HG03139 (cell line): ENCODE measurements at regions not wholly inside any gene's neighbourhood (a gene's known extent, or its start where the extent isn't known, plus 50 kb on each side); places are given as distances from the start of the nearest gene placed in this dataset.

Experiments used
- ATAC-seq: cut with Tn5 transposase; IDR thresholded peaks from one replicate; pipeline ENCODE4 v1.9.1; 2021; ENCODE audit not compliant: unreplicated experiment

DNA sequence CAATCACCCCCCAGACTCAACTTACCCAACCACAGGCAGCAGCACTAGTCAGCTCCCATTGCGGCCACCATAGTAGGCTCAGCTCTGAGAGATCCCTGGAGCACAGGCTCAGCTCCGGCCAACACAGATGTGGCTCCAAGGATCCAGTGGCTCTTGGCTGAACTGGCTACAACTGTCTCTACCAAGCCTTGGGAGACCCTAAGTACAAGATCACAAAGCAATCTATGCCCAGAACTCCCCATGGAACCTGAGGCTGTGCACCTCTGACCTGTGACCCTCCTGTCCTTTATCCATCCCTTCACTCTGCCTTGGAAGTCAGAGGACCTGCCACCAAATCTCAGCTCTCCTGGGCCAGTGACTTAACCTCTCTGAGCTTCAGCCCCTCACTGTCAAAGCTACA, 61.8 kb upstream of the GJB5 start:
- ATAC-seq: no peak

- ATAC-seq: no peak
These were observed 60.5 kb upstream of the GJB5 start for GRCh38 chr1:34694383-34694782.

GRCh38 chr1:34695580-34695979, 59.3 kb upstream of the GJB5 start:
- ATAC-seq: no peak

DNA sequence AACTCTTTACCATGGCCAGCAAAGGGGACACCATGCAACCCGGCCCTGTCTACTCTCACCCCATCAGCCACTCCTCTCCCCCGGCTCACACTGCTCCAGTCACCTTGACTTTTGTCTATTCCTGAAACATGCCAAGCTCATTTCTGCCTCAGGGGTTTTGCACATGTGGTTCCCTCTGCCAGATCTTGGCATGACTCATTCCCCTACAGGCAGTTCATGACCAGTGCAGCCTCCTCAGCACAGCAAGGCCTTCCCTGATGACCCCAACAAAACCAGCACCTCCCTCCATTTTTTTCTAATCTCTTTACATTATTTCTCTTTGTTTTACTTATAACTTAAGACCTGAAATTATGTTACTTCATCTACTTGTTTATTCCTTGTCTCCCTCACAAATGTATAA, 58.6 kb upstream of the GJB5 start:
- ATAC-seq: no peak

- ATAC-seq: no peak
These were observed 57.9 kb upstream of the GJB5 start for GRCh38 chr1:34696981-34697380.

DNA sequence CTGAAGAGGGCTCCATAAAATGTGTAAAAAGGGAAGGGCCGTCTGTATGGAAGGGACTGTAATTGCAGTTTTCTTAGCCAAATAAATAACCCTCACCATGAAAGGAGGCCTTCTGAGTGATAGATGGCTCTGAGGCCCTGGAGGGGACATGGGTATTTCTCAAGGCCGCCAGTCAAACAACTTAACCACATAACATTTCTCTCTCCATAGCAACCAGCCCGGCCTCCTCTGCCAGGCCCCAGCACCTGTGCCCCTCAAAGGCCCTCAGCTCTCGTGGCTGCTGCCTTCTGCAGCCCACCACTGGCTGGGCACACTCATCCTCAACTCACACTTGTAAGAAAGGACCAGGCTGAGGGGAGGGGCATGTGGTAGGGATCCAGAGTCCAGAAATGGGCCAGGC, 57.0 kb upstream of the GJB5 start:
- no peak for ATAC-seq

DNA sequence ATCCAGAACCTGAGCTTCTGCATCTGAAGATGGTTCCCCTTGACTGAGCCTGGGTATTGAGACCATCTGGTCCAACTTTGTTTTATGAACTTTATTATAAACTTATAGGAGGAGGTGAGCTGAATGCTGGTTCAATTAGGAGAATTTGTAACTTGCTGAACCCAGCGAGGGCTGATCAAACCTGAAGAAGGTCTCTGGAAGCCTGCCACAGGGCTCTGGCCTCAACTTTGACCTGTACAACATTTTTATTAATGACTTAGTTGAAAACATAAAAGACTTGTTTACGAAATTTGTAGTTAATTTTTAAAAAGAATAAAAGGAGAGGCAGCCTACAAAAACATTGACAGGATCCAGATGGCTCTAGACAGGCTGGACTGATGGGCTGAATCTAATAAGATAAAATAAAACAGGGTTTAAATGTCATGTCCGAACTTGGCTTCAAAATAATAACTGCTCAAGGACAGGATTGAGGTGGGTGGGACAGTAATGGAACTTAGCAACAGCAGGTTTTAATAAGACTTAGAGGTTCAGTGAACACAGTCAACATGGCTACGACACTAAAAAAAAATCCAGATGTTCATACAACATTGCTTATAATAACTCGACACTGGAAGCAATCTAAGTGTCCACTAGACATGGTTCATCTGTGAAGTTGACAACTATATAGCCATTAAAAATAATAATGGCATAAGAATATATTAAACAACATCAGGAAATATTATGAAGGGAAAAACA, 53.4 kb upstream of the GJB5 start:
- no peak for ATAC-seq
